ENCODE measurements at regions not wholly inside any gene's neighbourhood (a gene's known extent, or its start where the extent isn't known, plus 50 kb on each side); places are given as distances from the start of the nearest gene placed in this dataset.

- no peak for TF ChIP-seq EP300 (IDR thresholded peaks at IDR 0.05)
- no peak for TF ChIP-seq POLR2A (IDR thresholded peaks at IDR 0.05)
Measured at GRCh38 chr22:25281675-25282345, 62.4 kb downstream of the CRYBB2 start.

Measured in gastroesophageal sphincter (tissue), 2 donors.